ENCODE measurements at regions not wholly inside any gene's neighbourhood (a gene's known extent, or its start where the extent isn't known, plus 50 kb on each side); places are given as distances from the start of the nearest gene placed in this dataset.

- TF ChIP-seq POLR2A (IDR thresholded peaks at IDR 0.05; ENCODE audit: low read depth, low read length), result no peak
- TF ChIP-seq MAX (IDR thresholded peaks at IDR 0.05; ENCODE audit: insufficient read depth, insufficient read length), result no peak
Measured at GRCh38 chr5:42270771-42271170, 152.5 kb upstream of the GHR start.

Measured in endothelial cell of umbilical vein (primary cell).